ENCODE measurements at regions not wholly inside any gene's neighbourhood (a gene's known extent, or its start where the extent isn't known, plus 50 kb on each side); places are given as distances from the start of the nearest gene placed in this dataset.
A peak's percentile ranks its signal among the peaks of the same experiment; 100 is the strongest.

GRCh38 chr17:72592242-72592966, 471.6 kb downstream of the SOX9 start:
- intact Hi-C loops (cut with DNase I), result no loop called here
- no peak for TF ChIP-seq CTCF (IDR thresholded peaks at IDR 0.05)
- H3K27me3 ChIP-seq, result peaks cover 5% of the 10 kb centered on the region
- peak overlapping the region; percentile 77 for H3K27ac ChIP-seq
- H3K4me1 ChIP-seq, result no peaks in the 10 kb centered on the region
- H3K9me3 ChIP-seq, result no peaks in the 10 kb centered on the region
- peak overlapping the region; percentile 70 for H3K4me3 ChIP-seq
- peak; percentile 85 for DNase-seq
- H3K36me3 ChIP-seq, result no peaks in the 10 kb centered on the region
- peak overlapping the region; percentile 80 to 81 for H3K9ac ChIP-seq (ENCODE audit: low read depth in 2 of 2, low read length in 2 of 2)

GRCh38 chr17:72592967-72593325, 472.1 kb downstream of the SOX9 start:
- Histone ChIP-seq H3K27ac (no peak overlapping the region), H3K4me1 (no peaks in the 10 kb centered on the region), H3K9me3 (no peaks in the 10 kb centered on the region), H3K27me3 (peaks cover 5% of the 10 kb centered on the region), H3K9ac (ENCODE audit: low read depth in 2 of 2, low read length in 2 of 2) (no peak overlapping the region), H3K4me3 (no peak overlapping the region), H3K36me3 (no peaks in the 10 kb centered on the region)
- no peak for TF ChIP-seq CTCF (IDR thresholded peaks at IDR 0.05)
- DNase-seq, result no peak
- intact Hi-C loops (cut with DNase I), result no loop called here

- no peak overlapping the region for H3K9ac ChIP-seq (ENCODE audit: low read depth in 2 of 2, low read length in 2 of 2)
- TF ChIP-seq CTCF (IDR thresholded peaks at IDR 0.05), result no peak
- DNase-seq, result no peak
- H3K4me1 ChIP-seq, result no peaks in the 10 kb centered on the region
- H3K9me3 ChIP-seq, result no peaks in the 10 kb centered on the region
- no peak overlapping the region for H3K27ac ChIP-seq
- H3K27me3 ChIP-seq, result peaks cover 5% of the 10 kb centered on the region
- intact Hi-C loops (cut with DNase I), result no loop called here
- H3K4me3 ChIP-seq, result no peak overlapping the region
- H3K36me3 ChIP-seq, result no peaks in the 10 kb centered on the region
These were observed 473.4 kb downstream of the SOX9 start for GRCh38 chr17:72594248-72594647.

Data from colonic mucosa (tissue), 4 donors.